GM21423 (cell line): ENCODE measurements at regions not wholly inside any gene's neighbourhood (a gene's known extent, or its start where the extent isn't known, plus 50 kb on each side); places are given as distances from the start of the nearest gene placed in this dataset.
"Not testable (repeated sequence)": the region's sequence is repeated elsewhere in the genome, so short reads cannot be mapped to it uniquely, and the experiment has no call there.

Experiments used
- ATAC-seq: cut with Tn5 transposase; IDR thresholded peaks from one replicate; pipeline ENCODE4 v1.9.1; 2021; ENCODE audit warnings: mild to moderate bottlenecking, moderate library complexity; ENCODE audit not compliant: unreplicated experiment

DNA sequence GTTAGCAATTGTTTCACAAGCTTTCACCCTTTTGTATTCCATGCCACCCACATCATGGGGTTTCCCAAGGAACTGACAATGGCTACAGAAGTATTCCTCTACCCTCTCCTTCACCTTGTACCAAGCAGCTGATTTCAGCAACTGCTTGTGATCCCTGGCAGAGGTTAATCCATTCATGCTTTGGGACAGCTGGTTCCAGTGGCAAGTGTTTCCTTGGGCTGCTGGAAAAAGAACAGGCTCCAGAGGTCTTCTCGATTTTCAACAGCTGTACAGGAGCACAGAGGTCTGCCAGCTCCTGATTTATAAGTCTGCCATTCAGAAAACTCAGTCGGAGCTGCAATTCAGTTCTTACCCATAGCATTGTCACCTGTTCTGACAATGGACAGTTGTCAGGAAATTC, 239.2 kb upstream of the CWC22 start:
- no peak for ATAC-seq

GRCh38 chr2:180240774-180241173, 233.7 kb upstream of the CWC22 start:
- no peak for ATAC-seq

GRCh38 chr2:180238729-180239128, 231.6 kb upstream of the CWC22 start:
- no peak for ATAC-seq

GRCh38 chr2:180236061-180236460, 229.0 kb upstream of the CWC22 start:
- ATAC-seq: not testable (repeated sequence)

DNA sequence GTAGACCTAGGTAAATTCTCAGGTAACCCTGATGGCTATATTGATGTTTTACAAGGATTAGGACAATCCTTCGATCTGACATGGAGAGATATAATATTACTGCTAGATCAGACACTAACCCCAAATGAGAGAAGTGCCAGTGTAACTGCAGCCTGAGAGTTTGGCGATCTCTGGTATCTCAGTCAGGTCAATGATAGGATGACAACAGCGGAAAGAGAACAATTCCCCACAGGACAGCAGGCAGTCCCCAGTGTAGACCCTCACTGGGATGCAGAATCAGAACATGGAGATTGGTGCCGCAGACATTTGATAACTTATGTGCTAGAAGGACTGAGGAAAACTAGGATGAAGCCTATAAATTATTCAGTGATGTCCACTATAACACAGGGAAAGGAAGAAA, 228.4 kb upstream of the CWC22 start:
- not testable (repeated sequence) for ATAC-seq

GRCh38 chr2:180234991-180235390, 227.9 kb upstream of the CWC22 start:
- ATAC-seq: not testable (repeated sequence)

DNA sequence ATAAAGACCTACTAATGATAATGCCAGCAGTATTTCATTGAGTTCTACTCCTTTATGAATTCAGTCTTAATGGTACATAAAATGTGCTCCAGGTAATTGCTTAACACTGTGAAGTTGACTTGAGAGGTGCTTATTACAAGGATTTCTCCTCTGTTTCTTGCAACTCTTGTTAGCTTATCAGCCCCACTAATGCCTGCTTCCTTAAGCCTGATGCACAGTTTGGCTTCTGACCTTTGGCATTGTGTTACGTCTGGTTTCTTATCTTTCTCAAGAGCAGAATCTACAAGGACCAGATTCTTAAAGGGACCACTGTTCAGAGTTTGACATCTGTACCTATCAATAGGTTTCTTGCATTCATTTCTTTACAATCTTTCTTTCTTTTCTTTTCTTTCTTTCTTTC, 223.9 kb upstream of the CWC22 start:
- ATAC-seq: no peak

- no peak for ATAC-seq
Measured at GRCh38 chr2:180227461-180227860, 220.4 kb upstream of the CWC22 start.

DNA sequence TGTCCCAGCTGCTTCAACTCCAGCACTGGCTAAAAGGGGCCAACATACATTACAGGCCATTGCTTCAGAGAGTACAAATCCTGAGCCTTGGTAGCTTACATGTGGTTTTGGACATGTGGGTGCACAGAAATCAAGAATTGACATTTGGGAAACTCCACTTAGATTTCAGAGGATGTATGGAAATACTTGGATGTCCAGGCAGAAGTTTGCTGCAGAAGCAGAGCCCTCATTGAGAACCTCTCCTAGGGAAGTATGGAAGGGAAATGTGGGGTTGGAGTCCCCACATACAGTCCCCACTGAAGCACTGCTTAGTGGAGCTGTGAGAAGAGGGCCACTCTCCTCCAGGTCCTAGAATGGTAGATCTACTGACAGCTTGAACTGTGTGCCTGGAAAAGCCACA, 218.0 kb upstream of the CWC22 start:
- ATAC-seq: no peak

- no peak for ATAC-seq
Measured at GRCh38 chr2:180222644-180223043, 215.5 kb upstream of the CWC22 start.

- ATAC-seq: no peak
Measured at GRCh38 chr2:180219491-180219890, 212.4 kb upstream of the CWC22 start.

- no peak for ATAC-seq
Measured at GRCh38 chr2:180208841-180209240, 201.7 kb upstream of the CWC22 start.

- no peak for ATAC-seq
Measured at GRCh38 chr2:180205621-180206235, 198.6 kb upstream of the CWC22 start.

GRCh38 chr2:180203972-180204371, 196.9 kb upstream of the CWC22 start:
- ATAC-seq: no peak

DNA sequence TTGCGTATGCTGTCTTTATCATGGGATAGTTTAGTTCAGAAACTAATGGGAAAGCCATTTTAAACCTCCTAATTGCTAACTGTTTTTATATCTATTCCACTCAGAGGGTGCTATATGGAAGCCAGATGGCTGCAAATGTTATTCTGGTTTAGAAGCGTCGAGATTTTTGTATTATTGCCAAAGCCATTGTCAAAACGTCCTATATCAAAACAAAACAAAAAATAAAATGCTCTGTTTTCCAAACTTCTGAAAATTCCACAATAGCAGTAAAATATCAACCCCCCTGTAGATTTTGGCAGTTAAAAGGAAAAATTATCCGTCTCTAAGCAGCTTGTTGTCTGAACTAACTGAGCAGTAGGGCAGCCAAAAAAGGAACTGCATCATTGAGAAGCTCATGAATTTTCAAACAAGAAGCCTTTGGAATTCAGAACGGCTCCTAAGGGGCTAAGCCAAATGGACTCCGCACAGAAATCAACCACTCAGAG, 195.4 kb upstream of the CWC22 start:
- ATAC-seq: no peak

GRCh38 chr2:180196419-180196977, 189.4 kb upstream of the CWC22 start:
- no peak for ATAC-seq

DNA sequence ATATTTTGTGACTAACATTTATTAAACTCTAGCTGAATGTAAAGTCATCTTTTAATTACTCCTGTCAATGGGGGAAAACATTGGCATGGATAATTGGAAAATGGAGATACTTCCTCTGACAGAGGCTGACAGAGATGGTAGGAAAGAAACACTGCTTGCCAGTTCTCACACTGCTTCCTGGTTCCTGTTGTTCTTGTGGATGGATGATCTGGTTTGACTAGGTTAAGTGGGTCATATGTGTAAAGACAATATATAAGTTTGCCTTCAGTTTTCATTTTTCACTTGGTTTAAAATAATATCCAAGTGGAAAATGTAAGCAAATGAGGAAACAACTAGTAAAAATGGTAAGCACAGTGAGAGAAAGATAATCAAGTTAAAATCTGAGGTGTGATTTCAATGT, 188.8 kb upstream of the CWC22 start:
- no peak for ATAC-seq

GRCh38 chr2:180191432-180192124, 184.5 kb upstream of the CWC22 start:
- ATAC-seq: no peak

DNA sequence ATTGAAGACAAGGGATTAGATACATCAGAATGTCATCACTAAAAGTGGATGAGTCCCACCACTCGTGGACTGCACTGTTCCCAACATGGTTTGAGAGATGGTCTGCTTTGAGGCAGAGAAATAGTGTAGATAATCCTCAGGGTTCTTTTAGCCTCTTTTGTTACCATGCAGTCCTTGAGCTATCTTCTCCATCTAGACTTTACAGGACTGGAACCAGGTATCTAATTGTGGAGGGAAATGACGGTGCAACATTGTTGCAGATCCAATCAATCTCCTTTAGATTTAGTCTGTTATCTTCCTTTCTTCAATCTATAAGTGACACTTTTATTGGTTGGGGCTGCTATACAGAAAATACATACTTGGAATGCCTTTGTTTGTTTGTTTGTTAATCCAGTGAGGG, 183.8 kb upstream of the CWC22 start:
- ATAC-seq: no peak

DNA sequence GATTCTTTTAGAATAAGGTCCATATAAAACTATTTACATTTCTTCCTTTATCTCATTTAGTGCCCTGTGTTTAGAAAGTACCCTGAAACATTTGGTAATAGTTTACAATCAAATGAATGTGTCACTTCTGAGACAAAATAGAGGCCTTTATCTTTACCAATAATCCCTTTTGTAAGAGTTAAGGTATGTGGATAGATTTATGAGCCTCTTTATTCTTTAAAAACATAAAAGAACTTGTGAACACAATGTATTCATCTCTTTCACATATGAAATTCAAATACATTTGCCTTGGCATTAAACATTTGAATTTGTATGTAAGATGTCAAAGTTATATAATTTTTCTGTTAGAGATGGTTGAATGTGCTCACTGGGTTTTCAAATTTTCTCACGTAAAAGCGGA, 180.5 kb upstream of the CWC22 start:
- ATAC-seq: no peak

GRCh38 chr2:180184506-180184905, 177.4 kb upstream of the CWC22 start:
- no peak for ATAC-seq

- no peak for ATAC-seq
Measured at GRCh38 chr2:180180511-180180910, 173.4 kb upstream of the CWC22 start.
